C4-2B (cell line): ENCODE measurements at regions not wholly inside any gene's neighbourhood (a gene's known extent, or its start where the extent isn't known, plus 50 kb on each side); places are given as distances from the start of the nearest gene placed in this dataset.

Source experiments
- H3K27ac ChIP-seq: fragments of 450-650 bp; 2 replicates; pipeline ENCODE4 v1.5.1; 2017
- CTCF ChIP-seq: fragments of 450-650 bp; conservative IDR thresholded peaks from 2 replicates; pipeline ENCODE4 v1.5.1; 2017; ENCODE audit warnings: mild to moderate bottlenecking
- ZFX ChIP-seq: fragments of 450-650 bp; IDR thresholded peaks from 2 replicates; pipeline ENCODE4 v1.6.1; 2017

- H3K27ac ChIP-seq, result no peak overlapping the region
- TF ChIP-seq ZFX (no peak), CTCF (no peak)
These were observed 138.7 kb upstream of the NR3C1 start for GRCh38 chr5:143541943-143542797.

- no peak overlapping the region for H3K27ac ChIP-seq
- TF ChIP-seq CTCF (no peak), ZFX (no peak)
These were observed 136.3 kb upstream of the NR3C1 start for GRCh38 chr5:143539742-143540141.

GRCh38 chr5:143537056-143537455, 133.6 kb upstream of the NR3C1 start:
- H3K27ac ChIP-seq, result no peak overlapping the region

GRCh38 chr5:143536364-143536763, 132.9 kb upstream of the NR3C1 start:
- H3K27ac ChIP-seq, result no peak overlapping the region
- TF ChIP-seq ZFX, result no peak
- TF ChIP-seq CTCF, result no peak

More at GRCh38 chr5:143537056-143537455, 133.6 kb upstream of the NR3C1 start:
- TF ChIP-seq ZFX (no peak), CTCF (no peak)

- TF ChIP-seq ZFX (no peak), CTCF (no peak)
- H3K27ac ChIP-seq, result no peak overlapping the region
These were observed 131.3 kb upstream of the NR3C1 start for GRCh38 chr5:143534761-143535154.

GRCh38 chr5:143533978-143534760, 130.7 kb upstream of the NR3C1 start:
- TF ChIP-seq ZFX (no peak), CTCF (no peak)
- no peak overlapping the region for H3K27ac ChIP-seq

- H3K27ac ChIP-seq, result no peak overlapping the region
- TF ChIP-seq ZFX (no peak), CTCF (no peak)
These were observed 130.0 kb upstream of the NR3C1 start for GRCh38 chr5:143533475-143533874.
